22Rv1 (cell line): ENCODE measurements at regions not wholly inside any gene's neighbourhood (a gene's known extent, or its start where the extent isn't known, plus 50 kb on each side); places are given as distances from the start of the nearest gene placed in this dataset.

ENCODE experiments used
- H3K27ac ChIP-seq: fragments of 450-650 bp; 2 replicates; pipeline ENCODE4 v1.5.1; 2017
- ZFX ChIP-seq: fragments of 450-650 bp; IDR thresholded peaks from 2 replicates; pipeline ENCODE4 v1.6.1; 2017; ENCODE audit warnings: antibody characterized with exemption, borderline replicate concordance
- TF ChIP-seq, protein P1 (sequence below): fragments of 450-650 bp; IDR thresholded peaks from 2 replicates; pipeline ENCODE4 v1.5.1; 2017; ENCODE audit warnings: mild to moderate bottlenecking

GRCh38 chr4:186920483-186920882, 196.8 kb upstream of the FAT1 start:
- H3K27ac ChIP-seq = no peak overlapping the region

GRCh38 chr4:186920992-186921391, 197.3 kb upstream of the FAT1 start:
- TF ChIP-seq, protein P1, sequence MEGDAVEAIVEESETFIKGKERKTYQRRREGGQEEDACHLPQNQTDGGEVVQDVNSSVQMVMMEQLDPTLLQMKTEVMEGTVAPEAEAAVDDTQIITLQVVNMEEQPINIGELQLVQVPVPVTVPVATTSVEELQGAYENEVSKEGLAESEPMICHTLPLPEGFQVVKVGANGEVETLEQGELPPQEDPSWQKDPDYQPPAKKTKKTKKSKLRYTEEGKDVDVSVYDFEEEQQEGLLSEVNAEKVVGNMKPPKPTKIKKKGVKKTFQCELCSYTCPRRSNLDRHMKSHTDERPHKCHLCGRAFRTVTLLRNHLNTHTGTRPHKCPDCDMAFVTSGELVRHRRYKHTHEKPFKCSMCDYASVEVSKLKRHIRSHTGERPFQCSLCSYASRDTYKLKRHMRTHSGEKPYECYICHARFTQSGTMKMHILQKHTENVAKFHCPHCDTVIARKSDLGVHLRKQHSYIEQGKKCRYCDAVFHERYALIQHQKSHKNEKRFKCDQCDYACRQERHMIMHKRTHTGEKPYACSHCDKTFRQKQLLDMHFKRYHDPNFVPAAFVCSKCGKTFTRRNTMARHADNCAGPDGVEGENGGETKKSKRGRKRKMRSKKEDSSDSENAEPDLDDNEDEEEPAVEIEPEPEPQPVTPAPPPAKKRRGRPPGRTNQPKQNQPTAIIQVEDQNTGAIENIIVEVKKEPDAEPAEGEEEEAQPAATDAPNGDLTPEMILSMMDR = no peak
- no peak overlapping the region for H3K27ac ChIP-seq

More at GRCh38 chr4:186920483-186920882, 196.8 kb upstream of the FAT1 start:
- TF ChIP-seq ZFX = no peak
- TF ChIP-seq, protein P1 = no peak

DNA sequence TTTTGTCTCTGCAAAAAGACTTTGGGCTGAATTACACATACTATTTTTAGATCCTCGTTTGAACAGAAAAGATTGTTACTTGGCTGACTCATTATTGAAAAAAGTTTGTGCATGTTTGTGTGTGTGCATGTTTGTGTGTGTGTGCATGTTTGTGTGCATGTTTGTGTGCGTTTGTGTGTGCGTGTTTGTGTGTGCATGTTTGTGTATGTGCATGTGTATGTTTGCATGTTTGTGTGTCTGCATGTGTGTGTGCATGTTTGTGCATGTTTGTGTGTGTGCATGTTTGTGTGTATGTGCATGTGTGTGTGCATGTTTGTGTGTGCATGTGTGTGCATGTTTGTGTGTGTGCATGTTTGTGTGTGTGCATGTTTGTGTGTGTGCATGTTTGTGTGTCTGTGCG, 201.1 kb upstream of the FAT1 start:
- TF ChIP-seq, protein P1 = no peak
- TF ChIP-seq ZFX = no peak
- H3K27ac ChIP-seq = no peak overlapping the region

- no peak overlapping the region for H3K27ac ChIP-seq
- TF ChIP-seq ZFX = no peak
- TF ChIP-seq, protein P1 = no peak
Measured at GRCh38 chr4:186927624-186928023, 204.0 kb upstream of the FAT1 start.

GRCh38 chr4:186930024-186930423, 206.4 kb upstream of the FAT1 start:
- TF ChIP-seq, protein P1 = no peak
- no peak for TF ChIP-seq ZFX

DNA sequence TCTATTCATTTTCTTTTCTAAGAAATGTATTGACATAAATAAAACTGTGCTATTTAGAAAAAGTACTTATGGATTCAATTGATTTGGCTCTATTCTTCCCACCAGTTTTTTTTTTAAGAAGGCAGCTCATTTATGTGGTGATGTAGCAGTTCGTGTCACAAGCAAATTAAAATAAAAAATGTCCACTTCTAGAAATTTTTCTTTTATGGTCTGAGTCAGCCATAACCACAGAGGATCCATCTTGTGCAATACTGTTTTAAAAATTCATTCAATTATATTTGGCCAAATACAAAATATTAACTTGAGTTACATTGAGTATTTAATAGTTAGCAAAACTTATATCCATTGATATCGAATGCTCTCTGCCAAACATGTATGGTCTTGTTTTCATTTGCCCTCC, 207.9 kb upstream of the FAT1 start:
- no peak for TF ChIP-seq ZFX
- TF ChIP-seq, protein P1 = no peak
- H3K27ac ChIP-seq = no peak overlapping the region

More at GRCh38 chr4:186930024-186930423, 206.4 kb upstream of the FAT1 start:
- no peak overlapping the region for H3K27ac ChIP-seq

- TF ChIP-seq ZFX = no peak
- TF ChIP-seq, protein P1 = no peak
- no peak overlapping the region for H3K27ac ChIP-seq
Measured at GRCh38 chr4:186932196-186932595, 208.5 kb upstream of the FAT1 start.
